C4-2B (cell line): ENCODE measurements at regions not wholly inside any gene's neighbourhood (a gene's known extent, or its start where the extent isn't known, plus 50 kb on each side); places are given as distances from the start of the nearest gene placed in this dataset.

Experiments used
- ZFX ChIP-seq: fragments of 450-650 bp; IDR thresholded peaks from 2 replicates; pipeline ENCODE4 v1.6.1; 2017
- TF ChIP-seq, protein P1 (sequence below): fragments of 450-650 bp; conservative IDR thresholded peaks from 2 replicates; pipeline ENCODE4 v1.5.1; 2017; ENCODE audit warnings: mild to moderate bottlenecking

- TF ChIP-seq, protein P1, sequence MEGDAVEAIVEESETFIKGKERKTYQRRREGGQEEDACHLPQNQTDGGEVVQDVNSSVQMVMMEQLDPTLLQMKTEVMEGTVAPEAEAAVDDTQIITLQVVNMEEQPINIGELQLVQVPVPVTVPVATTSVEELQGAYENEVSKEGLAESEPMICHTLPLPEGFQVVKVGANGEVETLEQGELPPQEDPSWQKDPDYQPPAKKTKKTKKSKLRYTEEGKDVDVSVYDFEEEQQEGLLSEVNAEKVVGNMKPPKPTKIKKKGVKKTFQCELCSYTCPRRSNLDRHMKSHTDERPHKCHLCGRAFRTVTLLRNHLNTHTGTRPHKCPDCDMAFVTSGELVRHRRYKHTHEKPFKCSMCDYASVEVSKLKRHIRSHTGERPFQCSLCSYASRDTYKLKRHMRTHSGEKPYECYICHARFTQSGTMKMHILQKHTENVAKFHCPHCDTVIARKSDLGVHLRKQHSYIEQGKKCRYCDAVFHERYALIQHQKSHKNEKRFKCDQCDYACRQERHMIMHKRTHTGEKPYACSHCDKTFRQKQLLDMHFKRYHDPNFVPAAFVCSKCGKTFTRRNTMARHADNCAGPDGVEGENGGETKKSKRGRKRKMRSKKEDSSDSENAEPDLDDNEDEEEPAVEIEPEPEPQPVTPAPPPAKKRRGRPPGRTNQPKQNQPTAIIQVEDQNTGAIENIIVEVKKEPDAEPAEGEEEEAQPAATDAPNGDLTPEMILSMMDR, result no peak
- no peak for TF ChIP-seq ZFX
Observed at GRCh38 chr3:76039431-76039830, 254.1 kb upstream of the ZNF717 start.
